CD4-positive, alpha-beta T cell treated with Interleukin-4 for 4 hours (primary cell): ENCODE measurements at regions not wholly inside any gene's neighbourhood (a gene's known extent, or its start where the extent isn't known, plus 50 kb on each side); places are given as distances from the start of the nearest gene placed in this dataset.

Experiments
- DNase-seq: peaks from one replicate; pipeline ENCODE4 v3.0.0-alpha.2; 2020

DNA sequence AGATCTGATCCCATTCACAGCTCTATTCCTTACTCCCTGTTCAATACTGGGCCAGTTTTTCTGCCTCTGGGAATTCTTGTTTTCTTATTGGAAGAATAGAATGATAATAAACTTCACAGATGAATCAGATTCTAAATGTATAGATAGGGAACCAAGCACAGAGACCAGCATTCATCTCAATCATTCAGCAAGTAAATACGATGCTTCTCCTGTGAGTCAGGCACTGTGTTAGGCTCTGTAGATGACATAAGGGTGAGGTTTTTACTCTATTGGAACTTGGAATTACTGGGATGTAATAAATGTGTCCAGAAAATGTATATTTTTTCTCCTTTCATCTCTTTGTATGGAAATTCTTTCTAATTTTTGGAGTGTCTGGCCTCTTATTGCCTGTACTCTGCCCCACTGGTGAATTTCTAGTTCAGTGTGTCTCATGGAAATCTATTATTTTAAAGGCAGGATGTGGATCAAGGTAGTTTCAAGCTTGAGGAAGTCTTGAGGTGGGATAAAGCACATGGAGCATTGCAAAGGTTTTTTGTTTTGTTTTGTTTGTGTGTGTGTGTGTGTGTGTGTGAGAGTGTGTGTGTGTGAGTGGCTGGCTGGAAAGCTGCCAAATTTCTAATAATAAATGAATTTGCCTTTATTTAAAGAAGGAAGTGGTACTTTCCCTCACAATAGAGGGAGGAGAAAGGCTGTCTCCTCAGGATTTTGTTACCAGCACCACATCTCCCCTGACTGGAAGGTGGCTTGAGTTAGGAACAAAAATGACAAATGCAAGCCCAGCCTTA is 117.9 kb upstream of the HS3ST1 start:
- DNase-seq, result no peak

- DNase-seq, result no peak
Measured at GRCh38 chr4:11545651-11546050, 117.0 kb upstream of the HS3ST1 start.

GRCh38 chr4:11544211-11544610 is 115.5 kb upstream of the HS3ST1 start:
- no peak for DNase-seq

DNA sequence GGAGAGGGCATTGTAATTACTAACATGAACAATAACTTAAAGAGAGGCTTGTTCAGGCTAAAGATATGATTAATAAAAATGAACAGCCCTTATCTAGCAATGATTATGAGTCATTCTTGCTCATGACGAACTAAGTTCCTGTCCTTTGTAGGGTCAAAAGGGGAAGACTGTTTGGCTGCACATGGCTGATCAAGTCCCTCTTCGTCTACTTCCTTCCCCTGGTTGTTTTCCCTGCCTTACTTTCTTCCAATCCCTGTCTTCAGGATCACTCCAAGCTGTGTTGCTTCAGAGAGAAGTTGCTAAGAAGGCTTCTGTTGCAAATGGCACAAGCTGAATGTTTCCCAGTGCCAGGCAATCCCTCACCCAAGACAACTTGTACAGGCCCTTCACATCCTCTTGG is 115.0 kb upstream of the HS3ST1 start:
- peak; percentile 5 for DNase-seq

DNA sequence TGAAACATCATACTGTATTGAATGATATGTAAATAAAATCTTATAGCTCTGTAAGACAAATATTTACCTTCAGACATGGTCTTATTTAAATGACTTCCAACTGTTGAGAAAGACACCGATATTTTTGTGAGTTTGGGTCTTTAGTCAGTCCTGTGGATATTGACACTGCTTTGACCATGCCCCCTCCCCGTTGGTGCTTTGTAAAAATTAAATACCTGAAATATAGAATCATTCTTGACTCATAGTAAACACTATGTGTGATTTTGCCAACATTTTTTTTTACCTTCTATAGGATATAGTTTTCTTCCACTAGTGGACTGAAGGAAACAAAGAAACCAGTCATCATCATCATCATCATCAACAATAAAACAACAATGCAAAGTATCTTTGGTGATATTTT is 114.3 kb upstream of the HS3ST1 start:
- no peak for DNase-seq

GRCh38 chr4:11537846-11538245 is 109.2 kb upstream of the HS3ST1 start:
- DNase-seq, result no peak

DNA sequence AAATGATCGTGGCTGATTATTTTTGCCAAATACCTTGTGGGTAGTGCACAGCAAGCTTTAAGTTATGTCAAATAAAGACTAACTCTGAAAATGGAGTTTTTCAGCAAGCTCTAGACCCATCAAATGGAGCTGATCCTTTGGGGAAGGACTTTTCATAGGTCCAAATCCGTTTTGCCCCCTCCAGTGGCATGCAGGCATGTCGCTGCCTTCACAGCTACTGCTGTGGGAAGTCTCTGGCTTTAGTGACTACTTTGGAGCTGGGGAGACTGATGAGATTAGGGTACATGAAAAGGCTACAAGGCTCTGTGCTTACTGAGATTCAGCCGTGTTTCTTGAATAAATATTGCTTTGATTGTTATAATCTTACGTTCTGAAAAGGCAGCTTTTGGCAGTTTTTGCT is 106.6 kb upstream of the HS3ST1 start:
- no peak for DNase-seq

- no peak for DNase-seq
Measured at GRCh38 chr4:11534623-11535302, 106.1 kb upstream of the HS3ST1 start.

GRCh38 chr4:11532138-11532537 is 103.4 kb upstream of the HS3ST1 start:
- no peak for DNase-seq

GRCh38 chr4:11529625-11530201 is 101.0 kb upstream of the HS3ST1 start:
- DNase-seq, result no peak

DNA sequence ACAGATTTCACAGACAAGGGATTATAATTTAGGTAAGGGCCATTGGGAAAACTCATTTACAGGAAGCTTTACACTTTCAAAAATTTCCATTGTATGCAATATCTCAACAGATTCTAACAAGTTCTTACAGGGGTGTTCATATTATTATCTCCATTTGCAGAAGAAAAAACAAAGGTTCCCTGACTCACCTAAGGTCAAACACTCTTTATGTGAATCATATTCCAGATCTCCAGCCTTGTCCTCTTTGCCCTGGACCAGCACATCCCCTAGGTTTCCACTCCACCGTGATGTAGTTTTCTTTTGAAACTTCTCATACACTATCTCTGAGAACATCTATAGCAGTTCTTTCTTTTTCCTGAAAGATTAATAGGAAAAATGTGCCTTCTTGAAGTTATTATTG is 96.4 kb upstream of the HS3ST1 start:
- DNase-seq, result no peak

- DNase-seq, result no peak
Measured at GRCh38 chr4:11518754-11519153, 90.1 kb upstream of the HS3ST1 start.

DNA sequence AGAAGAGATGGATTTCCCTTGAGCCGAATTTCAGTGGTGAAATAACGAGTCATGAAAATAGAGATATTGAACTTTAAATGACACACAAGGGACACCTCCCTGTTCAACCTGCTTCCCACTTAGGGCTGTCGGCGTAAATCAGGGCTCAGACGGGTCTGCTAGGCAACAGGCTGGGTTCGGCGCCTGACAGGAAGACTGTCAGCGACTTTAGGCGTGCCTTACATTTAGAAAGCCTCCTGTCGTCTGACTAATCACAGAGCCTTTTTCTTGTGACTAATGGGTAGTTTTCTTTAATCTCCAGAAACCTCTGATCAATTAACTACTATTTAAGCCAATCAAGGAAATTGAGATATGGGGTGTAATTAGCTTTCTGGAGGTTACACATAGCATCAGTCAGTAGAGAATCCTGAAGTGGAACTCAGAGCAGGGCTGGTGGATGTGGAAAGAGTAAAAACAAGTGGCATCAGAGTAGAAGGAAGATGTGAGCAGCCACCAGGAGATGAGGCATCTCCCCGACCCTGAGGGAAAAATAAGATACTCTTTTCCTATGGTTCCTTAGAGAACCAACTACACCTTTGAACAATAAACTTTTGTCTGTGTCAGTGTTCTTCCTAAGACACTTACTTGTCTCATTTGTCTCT is 86.2 kb upstream of the HS3ST1 start:
- no peak for DNase-seq

- no peak for DNase-seq
Measured at GRCh38 chr4:11514003-11514402, 85.3 kb upstream of the HS3ST1 start.

DNA sequence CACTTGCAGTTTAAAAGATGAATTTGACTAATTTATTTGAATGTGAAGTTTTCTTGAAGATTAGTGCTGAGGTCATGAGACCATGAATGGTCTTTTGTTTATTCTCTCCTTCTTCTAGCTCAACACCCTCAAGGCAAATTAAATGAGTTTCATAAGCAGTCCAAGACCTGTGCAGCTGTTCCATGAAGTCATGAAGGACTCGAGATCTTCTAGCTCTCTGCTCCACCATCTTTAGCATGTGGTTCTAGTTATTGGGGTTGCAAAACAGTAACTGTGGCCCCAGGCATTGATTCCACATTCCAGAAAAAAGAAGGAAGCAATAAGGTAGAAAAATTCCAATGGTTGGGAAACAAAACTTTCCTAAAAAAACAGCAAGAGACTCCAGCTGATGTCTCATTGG is 84.2 kb upstream of the HS3ST1 start:
- DNase-seq, result no peak

GRCh38 chr4:11511321-11511720 is 82.6 kb upstream of the HS3ST1 start:
- DNase-seq, result no peak

DNA sequence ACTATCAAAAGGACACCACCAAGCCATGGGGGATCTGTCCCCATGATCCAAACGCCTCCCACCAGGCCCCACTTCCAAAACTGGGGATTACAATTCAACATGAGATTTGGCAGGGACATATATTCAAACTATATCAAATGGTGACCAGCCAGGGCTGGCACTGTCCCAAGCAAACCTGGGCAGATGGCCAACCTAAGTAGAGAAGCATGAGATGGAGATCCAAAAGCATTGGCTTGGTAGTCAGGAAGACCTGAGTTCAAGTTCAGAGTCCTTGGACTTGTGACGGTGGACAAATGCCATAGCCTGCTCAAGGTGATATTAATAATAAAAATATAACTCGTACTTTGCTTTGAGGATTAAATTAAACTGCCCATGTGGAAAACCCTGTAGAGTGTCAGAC is 79.2 kb upstream of the HS3ST1 start:
- DNase-seq, result no peak

DNA sequence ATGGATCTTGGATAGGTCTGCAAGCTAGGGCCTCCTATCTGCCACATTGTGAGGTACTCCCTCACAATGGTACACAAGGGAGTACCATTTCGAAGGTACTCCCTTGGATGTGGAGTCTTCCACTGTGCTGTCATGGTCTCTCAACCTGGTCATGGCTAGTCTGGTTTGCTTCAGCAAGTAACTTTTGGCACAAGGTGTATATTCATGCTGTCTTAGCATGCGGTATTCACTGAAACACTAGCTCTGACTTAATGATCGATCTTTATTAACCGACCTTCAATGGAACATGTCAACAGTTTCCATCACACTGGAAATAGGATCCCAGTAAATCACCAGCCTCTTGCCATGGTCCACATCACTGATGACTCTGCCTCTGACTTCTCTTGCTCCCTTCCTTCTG is 77.5 kb upstream of the HS3ST1 start:
- DNase-seq, result no peak

DNA sequence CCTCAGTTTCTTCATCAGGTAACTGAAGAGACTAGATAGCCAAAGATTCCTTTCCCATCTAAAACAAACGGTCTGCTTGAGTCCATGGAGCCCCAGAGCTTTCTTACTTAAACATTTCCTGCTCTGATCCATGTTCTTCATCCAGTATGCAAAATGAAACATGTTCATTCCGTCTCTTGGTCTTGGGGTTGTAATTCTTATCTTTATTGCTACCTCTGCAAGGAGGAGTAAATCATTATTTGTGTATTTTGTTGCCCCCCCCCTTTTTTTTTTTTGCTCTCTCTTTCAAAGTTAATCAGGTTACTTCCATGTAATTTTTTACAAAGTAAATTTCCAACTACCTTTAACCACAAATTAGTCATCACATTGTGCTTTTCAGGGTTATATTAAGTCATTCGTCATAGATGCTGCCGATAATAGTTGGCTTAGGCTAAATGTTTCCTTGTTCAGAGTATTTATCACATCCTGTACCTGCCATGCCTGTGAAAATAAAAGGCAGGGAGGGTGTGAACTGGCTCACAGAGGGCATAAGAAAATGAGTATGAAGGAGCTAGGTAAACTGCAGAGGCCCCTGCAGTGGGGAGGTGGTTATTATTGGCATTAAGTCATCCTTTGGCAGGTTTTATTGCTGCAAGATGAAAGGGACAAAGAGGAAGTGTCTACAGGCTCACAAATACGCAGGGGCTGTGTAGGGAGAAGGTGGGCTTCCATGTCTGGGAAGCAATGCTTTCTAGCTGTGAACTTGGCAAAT is 76.7 kb upstream of the HS3ST1 start:
- DNase-seq, result peak; percentile 50

DNA sequence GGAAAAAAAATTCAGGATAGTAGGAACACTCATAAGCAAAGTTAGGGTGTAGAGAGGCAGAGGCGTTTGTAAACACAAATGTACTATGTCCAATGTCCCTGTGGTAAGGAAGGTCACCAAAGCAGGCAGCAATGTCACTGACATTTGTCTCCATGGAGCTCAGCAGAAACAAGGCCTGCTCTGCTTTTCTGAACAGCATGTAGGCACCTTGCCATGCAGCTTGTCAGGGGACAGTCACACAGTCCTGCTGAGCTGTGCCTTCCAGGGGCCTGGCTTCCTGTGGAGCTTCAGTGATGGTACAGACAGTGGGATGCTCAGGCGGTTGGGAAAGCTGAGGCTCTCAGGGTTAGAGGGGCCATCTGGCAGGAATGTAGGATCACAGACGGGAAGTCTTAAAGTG is 74.5 kb upstream of the HS3ST1 start:
- DNase-seq, result no peak

DNA sequence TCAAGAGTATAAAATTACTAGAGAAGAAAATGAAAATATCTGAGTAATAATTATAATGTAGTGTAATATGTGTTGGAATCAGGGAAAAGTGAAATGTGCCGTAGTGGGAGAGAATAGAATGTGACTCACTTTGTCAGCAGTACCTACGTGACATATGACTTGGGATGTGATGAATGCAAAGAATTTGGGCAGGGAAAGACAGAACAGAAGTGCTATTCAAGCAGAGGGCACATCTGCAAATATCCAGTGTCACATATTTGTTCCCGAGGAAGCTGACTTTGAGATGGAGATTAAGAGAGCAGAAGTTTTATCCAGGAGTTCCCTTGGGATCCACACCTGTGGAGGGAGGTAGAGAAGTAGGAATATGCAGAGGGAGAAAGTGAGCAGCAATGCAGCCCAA is 69.3 kb upstream of the HS3ST1 start:
- DNase-seq, result no peak

GRCh38 chr4:11497212-11497806 is 68.6 kb upstream of the HS3ST1 start:
- DNase-seq, result no peak

- DNase-seq, result no peak
Measured at GRCh38 chr4:11496351-11496829, 67.7 kb upstream of the HS3ST1 start.
